GM19240 (cell line): ENCODE measurements at regions not wholly inside any gene's neighbourhood (a gene's known extent, or its start where the extent isn't known, plus 50 kb on each side); places are given as distances from the start of the nearest gene placed in this dataset.

Source experiments
- DNase-seq: peaks from one replicate; pipeline ENCODE4 v3.0.0; 2011; ENCODE audit warnings: low spot score; ENCODE audit not compliant: insufficient read length

DNA sequence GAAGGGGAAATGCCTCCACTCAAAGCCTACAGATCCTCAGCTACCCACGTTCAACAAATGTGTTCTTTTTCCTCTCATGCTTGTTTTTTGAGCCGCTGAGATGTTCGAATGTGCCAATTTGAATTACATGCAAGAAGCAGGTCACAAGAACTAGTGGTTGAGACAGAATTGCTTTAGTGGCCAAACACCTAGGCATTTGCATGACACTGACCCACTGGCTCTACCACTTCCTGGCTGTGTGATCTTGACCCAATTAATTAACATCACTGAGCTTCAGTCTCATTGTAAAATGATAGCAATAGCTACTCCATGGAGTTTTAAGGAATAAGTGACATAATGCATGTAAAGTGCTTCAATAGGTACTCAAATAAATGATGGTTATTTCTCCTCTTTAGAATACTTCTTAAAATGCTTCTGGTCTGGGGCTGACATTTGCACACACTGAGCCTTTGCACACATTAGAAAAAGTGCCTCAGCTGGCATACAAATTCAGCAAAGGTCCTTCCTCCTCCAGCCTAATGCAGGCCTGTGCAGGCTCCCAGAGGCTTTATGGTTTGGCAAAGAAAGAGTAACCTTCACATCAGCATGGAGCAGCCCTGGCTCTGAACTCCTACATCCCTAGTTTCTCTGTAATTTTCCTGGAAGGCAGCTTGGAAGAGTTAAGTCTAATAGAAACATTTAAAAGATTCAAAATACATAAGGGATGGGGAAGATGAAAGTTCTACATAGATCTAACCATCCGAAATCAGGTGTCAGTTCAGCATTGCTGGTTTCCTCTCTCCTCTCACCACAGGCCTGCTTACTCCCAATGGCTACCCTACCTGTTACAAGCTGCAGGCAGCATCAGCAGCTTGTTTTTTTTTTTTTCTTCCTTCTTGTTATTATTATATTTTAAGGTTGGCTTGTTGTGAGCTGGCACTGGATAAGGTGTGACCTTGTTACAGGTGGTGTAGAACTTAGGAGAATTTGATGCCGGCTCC is 107.4 kb downstream of the TBX19 start:
- no peak for DNase-seq

DNA sequence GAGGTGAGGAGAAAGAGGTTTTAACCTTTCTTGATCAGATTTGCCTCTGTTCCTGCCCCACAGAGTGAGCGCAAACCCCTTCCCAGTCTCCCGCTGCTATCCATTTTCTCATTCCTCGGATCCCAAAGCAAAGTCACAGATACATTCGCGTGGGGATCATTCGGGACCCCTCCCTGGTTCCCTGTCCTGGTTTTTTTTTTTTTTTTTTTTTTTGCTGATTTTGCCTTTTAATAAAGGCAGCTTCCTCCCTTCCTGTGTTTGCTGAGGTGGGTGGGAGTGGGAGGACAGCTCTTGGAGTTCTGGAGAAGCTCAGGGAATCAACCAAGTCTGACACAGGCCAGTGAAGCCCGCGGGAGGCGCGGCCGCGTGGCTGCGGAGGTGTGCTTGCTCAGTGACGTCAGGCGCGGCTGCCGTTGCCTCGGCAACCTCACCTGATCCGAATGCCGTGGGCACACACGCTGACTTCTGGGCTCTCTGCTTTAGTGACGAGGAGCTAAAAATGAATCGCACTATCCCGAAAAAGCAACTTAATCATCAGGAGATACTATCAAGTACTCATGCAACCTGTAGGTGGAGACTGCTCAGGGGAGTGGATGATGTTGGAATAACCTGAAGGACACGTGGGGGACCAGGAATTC is 106.4 kb downstream of the TBX19 start:
- DNase-seq, result no peak

GRCh38 chr1:168386492-168386891 is 105.8 kb downstream of the TBX19 start:
- no peak for DNase-seq

- DNase-seq, result no peak
Measured at GRCh38 chr1:168381850-168382249, 101.2 kb downstream of the TBX19 start.

DNA sequence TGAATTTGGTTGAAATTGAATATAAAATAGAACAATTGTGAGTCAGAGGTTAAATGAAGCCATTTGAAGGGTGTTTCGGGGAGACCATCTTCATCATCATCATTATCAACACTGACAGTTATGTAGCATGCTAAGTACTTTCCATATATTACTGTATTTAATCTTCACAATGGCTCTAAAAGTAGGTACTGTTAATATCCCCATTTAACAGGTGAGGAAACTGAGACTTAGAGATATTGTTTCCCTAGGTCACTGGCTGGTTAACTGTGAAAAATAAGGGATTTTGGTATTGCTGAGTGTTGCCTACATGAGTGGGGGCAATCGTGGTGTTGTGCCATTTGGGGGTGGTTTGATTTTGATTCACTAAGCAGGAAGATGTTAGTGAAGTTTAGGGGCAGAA is 100.3 kb downstream of the TBX19 start:
- no peak for DNase-seq

- DNase-seq, result no peak
Measured at GRCh38 chr1:168379104-168379860, 98.6 kb downstream of the TBX19 start.

DNA sequence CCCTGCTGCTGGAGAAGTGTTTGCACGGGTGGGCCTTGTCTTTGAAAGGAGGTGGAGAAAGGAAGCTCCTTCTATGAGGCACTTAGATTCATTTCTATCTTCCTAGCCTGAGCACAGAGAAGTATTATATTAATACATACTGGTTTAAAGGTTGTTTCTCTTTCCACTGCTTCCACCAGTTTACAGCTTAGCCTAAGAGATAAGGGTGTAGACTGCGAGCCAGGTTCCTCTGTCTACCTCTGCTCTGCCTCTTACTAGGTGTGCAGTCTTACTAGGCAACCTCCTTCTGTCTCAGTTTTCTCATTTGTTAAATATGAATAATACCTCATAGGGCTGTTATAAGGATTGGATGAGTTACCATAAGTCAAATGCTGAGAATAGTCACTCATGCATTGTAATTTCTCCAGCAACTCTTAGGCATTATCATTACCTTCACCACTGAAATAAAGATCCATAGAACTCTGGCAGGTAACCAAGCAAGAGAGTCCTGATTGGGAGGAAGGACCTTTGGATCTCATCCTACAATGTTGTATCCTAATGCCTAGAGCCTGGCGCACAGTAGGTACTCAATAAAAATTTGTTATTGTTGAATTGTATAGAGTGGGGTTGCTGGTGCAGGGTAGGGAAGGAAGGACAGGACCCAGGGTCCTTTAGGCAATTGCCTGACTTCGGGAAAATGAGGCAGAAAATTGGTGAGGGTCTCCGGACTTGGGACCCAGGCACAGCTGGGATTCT is 95.1 kb downstream of the TBX19 start:
- DNase-seq, result no peak

- DNase-seq, result no peak
Measured at GRCh38 chr1:168374566-168374965, 93.9 kb downstream of the TBX19 start.

GRCh38 chr1:168373869-168374268 is 93.2 kb downstream of the TBX19 start:
- DNase-seq, result no peak

- DNase-seq, result no peak
Measured at GRCh38 chr1:168372861-168373371, 92.2 kb downstream of the TBX19 start.

GRCh38 chr1:168372307-168372706 is 91.6 kb downstream of the TBX19 start:
- DNase-seq, result no peak

- no peak for DNase-seq
Measured at GRCh38 chr1:168371477-168371876, 90.8 kb downstream of the TBX19 start.

- DNase-seq, result no peak
Measured at GRCh38 chr1:168370586-168370985, 89.9 kb downstream of the TBX19 start.

GRCh38 chr1:168369655-168370054 is 89.0 kb downstream of the TBX19 start:
- no peak for DNase-seq

DNA sequence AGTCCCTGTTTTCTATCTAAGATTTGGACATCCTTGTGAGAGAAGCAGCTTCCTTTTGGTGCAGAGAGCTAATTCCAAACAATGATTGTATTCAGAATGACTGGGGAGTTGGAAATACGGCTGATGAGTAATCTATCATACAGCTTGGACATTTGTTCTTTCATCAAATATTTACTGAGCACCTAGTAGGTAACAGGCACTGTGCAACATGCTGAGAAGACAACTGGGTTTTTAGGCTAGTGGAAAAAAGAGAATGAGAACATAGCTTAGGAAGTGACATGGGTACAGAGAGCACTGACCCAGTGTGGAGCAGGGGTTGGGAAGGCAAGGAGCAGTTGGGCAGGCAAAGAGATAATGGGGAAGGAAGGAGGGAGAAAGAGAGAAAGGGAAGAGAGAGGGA is 87.5 kb downstream of the TBX19 start:
- no peak for DNase-seq

DNA sequence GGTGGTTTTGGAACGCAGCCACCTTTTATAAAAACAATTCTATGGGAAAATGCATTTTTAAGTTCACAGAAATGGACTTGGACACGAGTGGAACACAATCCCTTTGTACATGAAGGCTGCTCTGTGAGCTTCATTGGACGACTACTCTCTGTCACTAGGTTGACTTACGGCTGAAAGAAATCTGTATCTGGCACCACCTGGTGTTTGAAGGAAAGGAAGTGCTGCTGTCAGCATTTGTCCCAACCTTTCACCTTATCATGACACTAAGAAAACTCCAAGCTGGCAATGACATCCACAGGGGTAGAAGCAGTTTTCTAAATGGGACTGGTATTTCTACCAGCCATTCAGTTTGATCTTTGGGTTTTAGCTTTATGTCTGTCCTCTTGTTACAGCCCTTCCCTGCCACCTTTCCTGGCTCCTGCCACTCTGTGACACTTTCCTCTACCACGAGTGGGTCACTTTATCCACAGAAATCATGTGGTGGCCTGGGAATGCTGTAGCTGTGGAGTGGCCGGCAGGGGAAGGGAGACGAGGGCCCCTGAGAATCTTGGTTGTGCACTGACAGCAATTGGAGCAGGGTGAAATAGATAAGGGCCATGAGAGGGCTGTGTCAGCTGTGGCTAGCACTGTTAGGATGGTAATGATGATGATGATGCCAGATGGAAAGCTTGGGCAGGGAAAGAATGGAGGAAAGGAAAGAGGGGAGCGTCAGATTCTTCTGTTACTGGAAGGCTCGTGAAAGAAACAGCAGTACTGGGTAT is 85.2 kb downstream of the TBX19 start:
- no peak for DNase-seq
